ENCODE measurements at regions not wholly inside any gene's neighbourhood (a gene's known extent, or its start where the extent isn't known, plus 50 kb on each side); places are given as distances from the start of the nearest gene placed in this dataset.

DNA sequence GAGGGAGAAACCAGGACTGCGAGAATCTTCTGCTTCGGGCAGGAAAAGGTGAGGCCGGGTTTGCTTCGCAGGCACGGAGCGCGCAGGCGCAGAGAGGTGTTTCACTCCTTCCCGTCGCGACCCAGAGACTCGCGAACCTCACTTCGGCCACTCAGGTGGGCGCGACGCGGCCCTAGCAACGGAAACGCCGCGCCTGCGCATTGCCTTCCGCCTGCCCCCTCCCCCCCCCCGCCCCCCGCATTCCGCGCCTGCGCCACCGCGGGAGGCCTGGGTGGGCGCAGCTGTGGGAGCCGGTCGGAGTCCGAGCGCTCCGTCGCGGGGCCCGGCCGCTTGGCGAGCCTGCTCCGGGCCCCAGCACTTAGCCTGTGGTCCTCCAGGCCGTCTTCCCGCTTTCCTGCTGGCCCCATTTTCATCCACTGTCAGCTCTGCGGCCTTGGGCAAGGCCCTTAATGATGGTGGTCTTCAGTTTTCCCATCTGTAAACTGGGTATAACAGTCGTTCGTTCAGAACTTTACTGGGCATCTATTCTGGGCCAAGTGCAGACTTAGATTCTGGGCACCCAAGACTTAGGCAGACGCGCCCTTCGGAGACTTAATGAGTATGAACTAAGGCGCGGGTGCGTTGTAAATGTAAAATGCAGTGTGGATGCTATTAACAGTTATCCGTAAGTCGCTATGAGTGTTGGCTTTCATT lies 62.1 kb upstream of the ACKR3 start:
- CTCF ChIA-PET, result no interaction called here
- Histone ChIP-seq H3K27me3 (replicated peaks in 1 of 2; ENCODE audit: control insufficient read depth in 2 of 2, insufficient read depth in 2 of 2, low read length in 1 of 2) (peaks cover 2 to 7% of the 10 kb centered on the region in 2 experiments; a peak in 3 of 4 replicates), H3K4me1 (ENCODE audit: control insufficient read depth, insufficient read depth, low read length) (no peaks in the 10 kb centered on the region), H3K27ac (ENCODE audit: control insufficient read depth, insufficient read depth) (no peak overlapping the region), H3K36me3 (ENCODE audit: control insufficient read depth in 2 of 2, insufficient read depth in 2 of 2, low read length in 1 of 2) (no peaks in the 10 kb centered on the region), H3K9me3 (replicated peaks; ENCODE audit: control insufficient read depth, insufficient read depth, low read length) (peaks cover 7% of the 10 kb centered on the region; the same call in 2 of the 3 replicates), H3K79me2 (ENCODE audit: control insufficient read depth, insufficient read depth, low read length) (no peaks in the 10 kb centered on the region), H2AFZ (ENCODE audit: control insufficient read depth, low read depth, low read length) (no peak overlapping the region), H3K4me2 (ENCODE audit: control insufficient read depth, insufficient read depth) (no peak overlapping the region), H3K9ac (ENCODE audit: control insufficient read depth, insufficient read depth, low read length) (no peak overlapping the region), H3K4me3 (no peak overlapping the region), H4K20me1 (ENCODE audit: control insufficient read depth, insufficient read depth) (no peaks in the 10 kb centered on the region)
- TF ChIP-seq TCF12 (IDR thresholded peaks at IDR 0.05; ENCODE audit: low read depth, low read length), result no peak
- no peak for TF ChIP-seq MYC (IDR thresholded peaks at IDR 0.05; ENCODE audit: insufficient read depth, insufficient read length, insufficient replicate concordance, low read length, severe bottlenecking)
- TF ChIP-seq, protein P1, sequence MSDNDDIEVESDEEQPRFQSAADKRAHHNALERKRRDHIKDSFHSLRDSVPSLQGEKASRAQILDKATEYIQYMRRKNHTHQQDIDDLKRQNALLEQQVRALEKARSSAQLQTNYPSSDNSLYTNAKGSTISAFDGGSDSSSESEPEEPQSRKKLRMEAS (IDR thresholded peaks at IDR 0.05; ENCODE audit: low read depth, low read length), result no peak
- no peak for TF ChIP-seq JUNB (IDR thresholded peaks at IDR 0.05)
- no peak for TF ChIP-seq POLR2AphosphoS2 (IDR thresholded peaks at IDR 0.05; ENCODE audit: low read depth, low read length)
- no peak for TF ChIP-seq DPF2 (IDR thresholded peaks at IDR 0.05)
- TF ChIP-seq SUPT20H (IDR thresholded peaks at IDR 0.05; ENCODE audit: borderline replicate concordance, control insufficient read depth, low read depth, low read length), result no peak
- TF ChIP-seq WRNIP1 (IDR thresholded peaks at IDR 0.05; ENCODE audit: borderline replicate concordance, low read depth, low read length), result no peak
- TF ChIP-seq SIN3A (IDR thresholded peaks at IDR 0.05; ENCODE audit: low read depth, low read length), result no peak
- TF ChIP-seq BACH1 (IDR thresholded peaks at IDR 0.05; ENCODE audit: borderline replicate concordance), result no peak
- TF ChIP-seq NR2C2 (IDR thresholded peaks at IDR 0.05; ENCODE audit: borderline replicate concordance, control insufficient read depth, insufficient read length, low read depth), result no peak
- TF ChIP-seq STAT1 (conservative IDR thresholded peaks at IDR 0.05), result no peak
- no peak for TF ChIP-seq SREBF2 (IDR thresholded peaks at IDR 0.05; ENCODE audit: low read length)
- TF ChIP-seq ZNF384 (IDR thresholded peaks at IDR 0.05; ENCODE audit: borderline replicate concordance, low read depth, low read length), result no peak
- TF ChIP-seq, protein P2, sequence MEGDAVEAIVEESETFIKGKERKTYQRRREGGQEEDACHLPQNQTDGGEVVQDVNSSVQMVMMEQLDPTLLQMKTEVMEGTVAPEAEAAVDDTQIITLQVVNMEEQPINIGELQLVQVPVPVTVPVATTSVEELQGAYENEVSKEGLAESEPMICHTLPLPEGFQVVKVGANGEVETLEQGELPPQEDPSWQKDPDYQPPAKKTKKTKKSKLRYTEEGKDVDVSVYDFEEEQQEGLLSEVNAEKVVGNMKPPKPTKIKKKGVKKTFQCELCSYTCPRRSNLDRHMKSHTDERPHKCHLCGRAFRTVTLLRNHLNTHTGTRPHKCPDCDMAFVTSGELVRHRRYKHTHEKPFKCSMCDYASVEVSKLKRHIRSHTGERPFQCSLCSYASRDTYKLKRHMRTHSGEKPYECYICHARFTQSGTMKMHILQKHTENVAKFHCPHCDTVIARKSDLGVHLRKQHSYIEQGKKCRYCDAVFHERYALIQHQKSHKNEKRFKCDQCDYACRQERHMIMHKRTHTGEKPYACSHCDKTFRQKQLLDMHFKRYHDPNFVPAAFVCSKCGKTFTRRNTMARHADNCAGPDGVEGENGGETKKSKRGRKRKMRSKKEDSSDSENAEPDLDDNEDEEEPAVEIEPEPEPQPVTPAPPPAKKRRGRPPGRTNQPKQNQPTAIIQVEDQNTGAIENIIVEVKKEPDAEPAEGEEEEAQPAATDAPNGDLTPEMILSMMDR (IDR thresholded peaks at IDR 0.05 in 2 of 3, conservative IDR thresholded peaks at IDR 0.05 in 1 of 3; ENCODE audit: control insufficient read depth in 2 of 3, extremely low read depth in 1 of 3, insufficient read depth in 1 of 3, low read depth in 3 of 3, low read length in 3 of 3), result no peak
- in situ Hi-C loops (cut with MboI) (no loop called here), intact Hi-C loops (cut with micrococcal nuclease; ENCODE audit: unreplicated experiment) (no loop called here)
- RAD21 ChIA-PET (ENCODE audit: unreplicated experiment), result no interaction called here
- BruUV-seq (replicated peaks), result no TSS peak
- ATAC-seq (no peak), DNase-seq (ENCODE audit: low read depth, low spot score) (no peak), FAIRE-seq (no peak)
- POLR2A ChIA-PET, result no interaction called here
- WGBS (ENCODE audit: insufficient coverage, insufficient replicate concordance, low lambda C conversion rate, missing lambda C conversion rate), result 49% methylated on average over 19 of the region's 56 CpGs
- SMC1A ChIA-PET (ENCODE audit: uncharacterized antibody, unreplicated experiment), result no interaction called here
